Kidney epithelial cell (primary cell): ENCODE measurements at regions not wholly inside any gene's neighbourhood (a gene's known extent, or its start where the extent isn't known, plus 50 kb on each side); places are given as distances from the start of the nearest gene placed in this dataset.

ENCODE experiments used
- DNase-seq: peaks from one replicate; pipeline ENCODE4 v3.0.0-alpha.2; 2010; ENCODE audit warnings: low read depth
- H3K27me3 ChIP-seq: 2 replicates; pipeline ENCODE4 v1.6.0; 2011; ENCODE audit warnings: low read length; ENCODE audit not compliant: control insufficient read depth, insufficient read depth
- H3K36me3 ChIP-seq: 2 replicates; pipeline ENCODE4 v1.5.1; 2011; ENCODE audit warnings: low read length; ENCODE audit not compliant: control insufficient read depth, insufficient read depth
- H3K4me3 ChIP-seq: 2 replicates; pipeline ENCODE4 v1.5.1; 2011; ENCODE audit warnings: low read depth, mild to moderate bottlenecking, control low read depth, low read length
- CTCF ChIP-seq: IDR thresholded peaks from 2 replicates; pipeline ENCODE4 v1.5.1; 2011; ENCODE audit warnings: mild to moderate bottlenecking, moderate library complexity, low read length, control low read depth, inconsistent platforms; ENCODE audit not compliant: insufficient read depth, poor library complexity, severe bottlenecking

- Histone ChIP-seq H3K4me3 (no peak overlapping the region), H3K36me3 (no peaks in the 10 kb centered on the region), H3K27me3 (no peaks in the 10 kb centered on the region)
- TF ChIP-seq CTCF: no peak
- no peak for DNase-seq
Observed at GRCh38 chr6:154942770-154943169, 52.3 kb upstream of the TIAM2 start.

GRCh38 chr6:154945271-154945890 lies 49.7 kb upstream of the TIAM2 start:
- Histone ChIP-seq H3K4me3 (no peak overlapping the region), H3K36me3 (no peaks in the 10 kb centered on the region), H3K27me3 (no peaks in the 10 kb centered on the region)
- DNase-seq: no peak
- TF ChIP-seq CTCF: no peak
